GM11168 (cell line): ENCODE measurements at regions not wholly inside any gene's neighbourhood (a gene's known extent, or its start where the extent isn't known, plus 50 kb on each side); places are given as distances from the start of the nearest gene placed in this dataset.
"Not testable (repeated sequence)": the region's sequence is repeated elsewhere in the genome, so short reads cannot be mapped to it uniquely, and the experiment has no call there.

Experiments
- in situ Hi-C: fragments of 300-500 bp; cut with MboI; formaldehyde crosslinking; loops from one replicate; pipeline ENCODE4 v1.12.0; 2022; ENCODE audit warnings: low sequenced_read_pairs; ENCODE audit not compliant: unreplicated experiment

DNA sequence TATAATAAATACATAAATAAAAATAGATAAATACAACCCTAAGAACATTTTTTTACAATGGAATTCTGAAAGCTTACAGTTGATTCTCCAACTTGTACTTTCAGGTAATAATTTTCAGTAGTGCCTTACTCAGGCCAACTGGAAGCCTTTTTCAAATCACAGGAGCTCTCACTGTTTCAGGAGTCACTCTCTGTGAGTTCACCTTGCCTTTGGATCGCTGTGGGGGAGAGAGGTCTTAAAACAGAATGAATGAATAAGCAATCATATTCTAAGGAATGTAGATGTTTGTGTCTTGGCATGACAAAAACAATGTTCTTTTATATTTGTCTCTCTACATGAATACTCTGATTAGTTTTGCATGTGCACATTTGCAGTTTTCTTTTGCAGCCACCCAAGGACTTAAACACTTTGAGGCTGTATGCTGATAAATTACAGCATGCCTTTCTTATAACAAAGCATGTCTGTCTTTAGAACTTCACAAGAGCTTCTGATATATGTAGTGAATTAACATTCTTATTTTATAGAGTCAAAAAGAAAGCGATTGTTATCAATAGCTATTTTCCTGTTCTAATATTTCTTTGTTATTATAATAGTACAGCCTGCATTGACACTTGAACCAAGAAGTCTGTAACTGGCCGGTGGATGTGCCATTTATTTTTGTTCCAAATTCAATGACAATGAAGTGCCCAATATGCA lies 1111.5 kb upstream of the ATXN8OS start:
- in situ Hi-C loops = no loop called here

DNA sequence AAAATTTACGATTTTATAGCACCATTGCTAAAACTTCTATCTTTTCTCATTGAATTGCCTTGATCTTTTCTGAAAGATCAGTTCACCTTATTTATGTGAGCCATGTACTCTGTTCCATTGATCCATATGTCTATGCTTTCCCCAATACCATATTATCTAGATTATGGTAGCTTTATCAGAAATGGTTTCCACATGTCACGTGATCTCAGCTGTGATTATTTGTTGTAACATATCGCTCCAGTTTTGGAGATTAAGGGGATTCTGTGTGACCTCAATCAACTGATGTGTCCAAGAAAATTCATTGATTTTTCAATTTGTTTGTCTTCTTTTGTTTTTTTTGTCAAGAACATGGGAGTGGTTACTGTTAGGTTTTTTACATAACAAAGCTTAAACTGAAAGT lies 1114.5 kb upstream of the ATXN8OS start:
- in situ Hi-C loops = no loop called here

- in situ Hi-C loops = no loop called here
These were observed 1119.5 kb upstream of the ATXN8OS start for GRCh38 chr13:68988176-68988575.

DNA sequence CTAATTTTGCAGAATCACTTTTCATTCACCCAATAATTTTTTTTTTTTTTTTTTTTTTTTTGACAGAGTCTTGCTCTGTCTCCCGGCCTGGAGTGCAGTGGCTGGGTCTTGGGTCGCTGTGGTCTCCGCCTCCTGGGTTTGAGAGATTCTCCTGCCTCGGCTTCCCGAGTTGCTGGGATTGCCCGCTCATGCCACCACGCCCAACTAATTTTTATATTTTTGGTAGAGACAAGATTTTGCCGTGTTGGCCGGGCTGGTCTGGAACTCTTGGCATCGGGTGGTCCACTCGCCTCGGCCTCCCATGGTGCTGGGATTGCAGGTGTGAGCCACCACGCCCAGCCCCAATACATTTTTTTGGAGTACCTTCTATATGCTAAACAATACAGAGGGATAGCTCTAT lies 1120.0 kb upstream of the ATXN8OS start:
- in situ Hi-C loops = no loop called here

DNA sequence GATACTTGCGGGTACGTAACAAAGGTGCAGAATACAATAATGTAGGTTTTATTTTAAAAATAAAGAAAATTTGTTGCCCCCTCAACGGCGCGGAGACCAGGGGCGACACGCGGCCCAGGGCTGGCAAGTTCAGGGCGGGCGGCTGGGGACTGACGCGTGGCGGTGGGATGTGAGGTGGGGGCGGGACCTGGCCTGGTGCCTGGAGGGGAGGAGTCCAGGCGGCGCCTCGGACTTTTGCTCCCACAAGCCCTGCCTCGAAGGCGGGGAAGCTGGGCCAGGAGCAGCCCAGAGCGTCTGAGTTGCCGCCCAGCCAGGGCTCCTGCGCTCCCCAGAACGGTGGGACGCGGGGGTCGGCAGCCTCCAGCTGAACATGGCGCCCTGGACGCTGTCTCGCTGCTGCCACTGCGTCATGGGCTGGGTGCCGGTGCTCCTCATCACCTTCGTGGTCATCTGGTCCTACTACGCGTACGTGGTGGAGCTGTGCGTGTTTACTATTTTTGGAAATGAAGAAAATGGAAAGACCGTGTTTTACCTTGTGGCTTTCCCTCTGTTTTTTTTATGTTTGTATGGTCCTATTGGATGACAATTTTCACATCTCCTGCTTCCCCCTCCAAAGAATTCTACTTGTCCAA lies 1122.8 kb upstream of the ATXN8OS start:
- in situ Hi-C loops = no loop called here

GRCh38 chr13:68982961-68983619 lies 1124.5 kb upstream of the ATXN8OS start:
- in situ Hi-C loops = no loop called here

DNA sequence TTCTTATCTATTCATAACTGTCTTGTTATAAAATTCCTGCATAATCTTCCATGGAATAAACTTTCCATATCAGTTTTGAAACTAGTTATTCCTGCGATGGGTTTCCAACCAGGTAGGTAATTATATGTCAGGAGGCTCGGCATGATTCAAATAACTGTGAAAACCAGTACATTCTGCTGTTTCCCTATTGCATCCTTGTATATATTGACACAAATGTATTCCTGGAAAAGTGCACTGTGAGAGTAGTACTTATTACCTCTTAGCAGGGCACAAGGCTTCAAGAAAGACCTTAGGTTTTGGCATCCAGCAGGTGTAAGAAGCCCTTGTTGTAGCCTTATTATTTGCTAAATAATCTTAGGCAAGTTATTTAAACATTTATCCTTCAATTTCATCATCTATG lies 1131.3 kb upstream of the ATXN8OS start:
- in situ Hi-C loops = no loop called here

DNA sequence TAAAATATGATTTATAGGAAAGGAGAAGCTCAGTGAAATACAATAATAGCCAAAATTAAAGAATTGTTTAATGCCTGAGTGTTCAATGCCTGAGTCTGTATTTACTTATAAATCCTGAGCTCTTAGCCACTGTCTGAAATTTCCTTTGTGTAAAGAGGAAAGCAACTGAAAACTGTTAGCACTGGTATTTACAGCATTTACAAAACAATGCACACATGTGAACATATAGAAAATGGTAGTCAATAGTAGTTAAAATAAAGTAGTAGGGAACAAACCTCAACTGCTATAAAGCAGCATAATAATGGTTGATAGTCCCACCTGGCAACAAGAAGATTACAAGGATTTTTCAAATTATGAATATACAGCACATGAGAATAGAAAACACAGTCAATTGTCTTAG lies 1137.1 kb upstream of the ATXN8OS start:
- in situ Hi-C loops = no loop called here

DNA sequence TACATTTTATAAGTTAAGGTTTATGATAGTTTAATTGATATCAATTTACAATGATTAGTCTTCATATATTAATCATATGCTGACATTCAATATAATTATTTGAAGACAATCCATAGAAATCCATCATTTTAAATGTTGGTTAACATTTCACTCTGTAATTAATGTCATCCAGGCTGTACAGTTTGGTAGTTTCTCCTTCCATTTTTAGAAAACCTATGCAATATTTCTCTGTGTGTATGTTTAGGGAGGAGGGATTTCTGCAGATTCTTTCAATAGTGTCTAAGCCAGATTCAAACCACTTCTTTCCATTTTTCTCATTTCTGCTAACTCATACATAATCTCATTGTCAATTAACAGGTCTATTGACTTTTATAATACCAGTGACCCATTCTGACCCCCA lies 1159.0 kb upstream of the ATXN8OS start:
- in situ Hi-C loops = no loop called here

DNA sequence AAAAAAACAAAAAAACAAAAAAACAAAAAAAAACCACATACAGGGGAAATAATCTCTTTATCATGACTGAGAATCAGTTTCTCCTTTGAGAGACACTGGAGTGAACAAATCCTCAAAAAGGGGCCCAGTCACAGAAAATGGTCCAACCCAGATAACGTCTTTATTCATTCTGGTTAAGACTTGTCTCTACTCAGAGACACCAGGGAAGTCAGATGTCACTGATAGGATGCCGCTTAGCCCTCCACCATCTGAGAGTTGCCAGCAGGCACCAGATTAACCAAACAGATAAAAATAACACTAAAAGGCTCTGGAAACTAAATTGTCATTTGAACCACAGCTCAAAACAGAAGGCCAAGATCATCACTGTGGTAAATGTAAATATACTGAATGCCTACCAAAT lies 1163.4 kb upstream of the ATXN8OS start:
- in situ Hi-C loops = no loop called here

DNA sequence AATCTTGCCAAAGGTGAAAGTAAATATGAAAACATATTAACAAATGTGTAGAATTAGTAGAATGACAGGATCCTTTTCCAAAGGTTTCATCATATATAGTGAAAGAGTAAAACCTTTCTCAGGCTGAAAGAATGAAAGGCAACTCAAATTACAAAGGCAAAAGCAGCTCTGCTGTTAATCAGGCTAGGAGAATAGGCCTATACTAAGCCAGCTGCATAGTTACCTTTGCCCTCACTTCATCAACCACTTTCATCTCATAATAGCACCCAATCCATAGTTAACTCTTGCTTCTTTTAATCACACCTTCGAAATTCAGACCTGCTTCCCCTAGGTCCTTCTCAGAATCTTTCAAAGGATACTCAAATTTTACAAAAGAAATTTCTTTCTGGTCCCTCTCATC lies 1167.6 kb upstream of the ATXN8OS start:
- in situ Hi-C loops = no loop called here

GRCh38 chr13:68938639-68939038 lies 1169.0 kb upstream of the ATXN8OS start:
- in situ Hi-C loops = no loop called here

- in situ Hi-C loops = no loop called here
These were observed 1178.4 kb upstream of the ATXN8OS start for GRCh38 chr13:68929075-68929745.

DNA sequence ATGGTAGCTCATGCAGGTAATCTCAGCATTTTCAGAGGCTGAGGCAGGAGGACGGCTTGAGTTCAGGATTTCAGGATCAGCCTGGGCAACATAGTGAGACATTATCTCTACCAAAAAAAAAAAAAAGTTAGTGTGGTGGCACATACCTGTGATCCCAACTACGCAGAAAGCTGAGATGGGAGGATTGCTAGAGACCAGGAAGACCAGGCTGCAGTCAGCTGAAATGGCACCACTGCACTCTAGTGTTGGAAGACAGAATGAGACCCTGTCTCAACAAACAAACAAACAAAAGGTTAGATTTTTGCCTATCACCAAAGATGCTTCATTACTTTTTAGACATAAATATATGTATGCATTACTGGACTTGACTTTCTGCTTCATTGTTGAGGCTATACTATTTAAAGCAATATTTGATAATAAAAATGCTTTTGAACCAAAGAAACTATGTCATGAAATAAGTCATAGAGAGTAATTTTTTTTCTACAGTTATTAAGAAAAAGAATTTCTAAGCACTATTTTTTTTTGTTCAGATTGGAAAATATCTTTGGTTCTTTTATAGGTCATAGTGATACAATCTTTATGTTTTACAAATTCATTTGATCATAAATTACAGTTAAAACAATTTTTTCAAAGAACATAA lies 1180.1 kb upstream of the ATXN8OS start:
- in situ Hi-C loops = no loop called here

GRCh38 chr13:68923995-68924394 lies 1183.6 kb upstream of the ATXN8OS start:
- in situ Hi-C loops = no loop called here

GRCh38 chr13:68908879-68909278 lies 1198.7 kb upstream of the ATXN8OS start:
- in situ Hi-C loops = no loop called here

- in situ Hi-C loops = no loop called here
These were observed 1202.4 kb upstream of the ATXN8OS start for GRCh38 chr13:68905186-68905585.

DNA sequence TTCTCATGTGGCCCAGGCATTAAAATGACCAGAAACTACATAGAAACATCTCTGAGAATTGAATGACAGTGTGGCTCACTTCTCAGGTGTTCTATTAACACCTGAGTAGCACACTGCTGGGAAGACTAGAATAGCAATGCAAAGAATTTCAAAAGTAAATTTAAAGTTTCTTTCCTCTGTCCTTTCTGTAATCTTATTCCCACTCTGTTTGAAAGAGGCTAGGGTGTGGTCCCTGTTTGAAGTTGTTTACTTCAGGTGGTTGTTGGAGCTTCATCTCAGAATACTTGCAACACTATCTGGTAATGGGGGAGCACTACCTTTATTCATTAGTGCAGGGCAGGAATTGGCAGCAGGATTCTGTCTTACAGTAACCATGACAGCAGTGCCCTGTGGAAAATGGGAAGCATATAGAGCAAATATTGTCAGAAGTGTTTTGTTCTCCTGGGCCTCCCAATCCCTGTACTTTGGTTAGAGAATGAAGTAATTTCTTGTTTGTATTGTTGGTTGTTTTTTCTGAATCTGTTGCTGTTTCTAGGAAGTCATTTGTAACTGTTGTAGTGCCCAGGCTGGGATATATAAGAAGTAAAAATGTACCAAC lies 1210.2 kb upstream of the ATXN8OS start:
- in situ Hi-C loops = no loop called here

DNA sequence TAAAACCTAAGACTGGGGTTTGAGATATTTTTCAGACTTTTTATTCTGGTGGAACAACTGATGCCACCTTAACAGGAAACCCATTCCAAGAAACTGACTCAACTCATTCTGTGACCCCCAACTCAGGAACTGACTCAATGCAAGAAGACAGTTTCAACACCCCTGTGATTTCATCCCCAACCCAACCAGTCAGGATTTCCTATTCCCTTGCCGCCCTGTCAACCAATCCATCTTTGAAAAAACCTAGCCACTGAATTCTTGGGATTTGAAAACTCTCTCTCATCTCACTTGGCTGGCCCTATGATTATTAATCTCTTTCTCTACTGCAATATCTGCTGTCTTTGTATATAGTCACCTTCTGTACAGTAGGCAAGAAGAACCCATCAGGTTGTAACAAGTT lies 1211.9 kb upstream of the ATXN8OS start:
- in situ Hi-C loops = no loop called here

DNA sequence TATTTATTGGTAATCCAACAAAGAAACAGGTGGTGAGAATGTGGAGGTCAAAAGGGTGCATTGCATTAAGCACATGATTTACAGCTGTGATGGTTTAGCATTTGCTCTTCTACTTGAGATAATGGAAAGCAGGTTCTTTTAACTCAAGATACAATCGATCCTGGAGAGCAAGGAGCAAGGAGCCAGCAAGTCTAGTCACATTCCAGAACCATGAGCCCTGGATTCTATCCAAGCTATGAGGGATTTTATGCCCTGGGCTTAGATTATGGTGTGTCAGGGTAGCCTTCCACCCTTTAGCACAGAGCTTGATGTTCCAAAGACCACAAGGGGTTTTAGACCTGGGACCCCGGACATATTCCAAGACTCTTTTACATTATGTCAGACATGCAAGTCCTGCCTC lies 1213.9 kb upstream of the ATXN8OS start:
- in situ Hi-C loops = not testable (repeated sequence)
